Lung (tissue), 11 donors: ENCODE measurements at regions not wholly inside any gene's neighbourhood (a gene's known extent, or its start where the extent isn't known, plus 50 kb on each side); places are given as distances from the start of the nearest gene placed in this dataset.

Experiments used
- ATAC-seq: fragments of 200-7000 bp; cut with Tn5 transposase; one replicate; pipeline ENCODE4 v1.9.1; 2020; ENCODE audit warnings: moderate number of reproducible peaks; ENCODE audit not compliant: insufficient read depth, low FRiP score
- DNase-seq, 3 donors: peaks; one replicate each; pipeline ENCODE4 v3.0.0-alpha.2; 2013 to 2017
- H3K27ac ChIP-seq, 2 donors: one replicate each; pipeline ENCODE4 v1.5.1; 2013; ENCODE audit warnings: mild to moderate bottlenecking in 2 of 2, moderate library complexity in 2 of 2, control low read depth in 1 of 2, inconsistent platforms in 1 of 2, low read depth in 1 of 2, low read length in 1 of 2
- H3K27me3 ChIP-seq, 3 donors: one replicate each; pipeline ENCODE4 v1.5.1; 2013; ENCODE audit warnings: low read length in 2 of 3; ENCODE audit not compliant: control insufficient read depth in 3 of 3, insufficient read depth in 3 of 3
- H3K36me3 ChIP-seq, 4 donors: one replicate each; pipeline ENCODE4 v1.5.1; 2013; ENCODE audit warnings: low read length in 4 of 4, mild to moderate bottlenecking in 1 of 4, moderate library complexity in 1 of 4; ENCODE audit not compliant: control insufficient read depth in 4 of 4, insufficient read depth in 4 of 4
- H3K4me1 ChIP-seq, 5 donors: one replicate each; pipeline ENCODE4 v1.5.1; 2013; ENCODE audit warnings: low read length in 5 of 5, mild to moderate bottlenecking in 2 of 5, moderate library complexity in 1 of 5; ENCODE audit not compliant: control insufficient read depth in 5 of 5, insufficient read depth in 5 of 5
- H3K4me3 ChIP-seq: one replicate; pipeline ENCODE4 v1.5.1; 2013; ENCODE audit warnings: mild to moderate bottlenecking, control low read depth, moderate library complexity
- H3K9ac ChIP-seq, 2 donors: one replicate each; pipeline ENCODE4 v1.5.1; 2013; ENCODE audit warnings: low read length in 2 of 2, control low read depth in 1 of 2; ENCODE audit not compliant: insufficient read depth in 1 of 2
- H3K9me3 ChIP-seq, 4 donors: one replicate each; pipeline ENCODE4 v1.5.1; 2013; ENCODE audit warnings: low read length in 3 of 4, mild to moderate bottlenecking in 1 of 4, moderate library complexity in 1 of 4; ENCODE audit not compliant: control insufficient read depth in 4 of 4, insufficient read depth in 3 of 4
- WGBS, 2 donors: extraction: QIAGEN DNeasy Blood & Tissue Kit; methylation state at CpG; one replicate each; pipeline ENCODE4 v1.1.7; 2013; 5-methylcytosine and 5-hydroxymethylcytosine counted together
- TF ChIP-seq, protein P1 (sequence below): IDR thresholded peaks from 2 replicates; pipeline ENCODE4 v1.5.1; 2012; ENCODE audit warnings: mild to moderate bottlenecking; ENCODE audit errors: control extremely low read depth, extremely low read depth
- donor health status: control.
- donor health status: control.
- donor health status: Bipolar disorder and iron deficiency.
- donor health status: healthy.
- donor health status: DM: yes; HTN: yes; CAD: no.

DNA sequence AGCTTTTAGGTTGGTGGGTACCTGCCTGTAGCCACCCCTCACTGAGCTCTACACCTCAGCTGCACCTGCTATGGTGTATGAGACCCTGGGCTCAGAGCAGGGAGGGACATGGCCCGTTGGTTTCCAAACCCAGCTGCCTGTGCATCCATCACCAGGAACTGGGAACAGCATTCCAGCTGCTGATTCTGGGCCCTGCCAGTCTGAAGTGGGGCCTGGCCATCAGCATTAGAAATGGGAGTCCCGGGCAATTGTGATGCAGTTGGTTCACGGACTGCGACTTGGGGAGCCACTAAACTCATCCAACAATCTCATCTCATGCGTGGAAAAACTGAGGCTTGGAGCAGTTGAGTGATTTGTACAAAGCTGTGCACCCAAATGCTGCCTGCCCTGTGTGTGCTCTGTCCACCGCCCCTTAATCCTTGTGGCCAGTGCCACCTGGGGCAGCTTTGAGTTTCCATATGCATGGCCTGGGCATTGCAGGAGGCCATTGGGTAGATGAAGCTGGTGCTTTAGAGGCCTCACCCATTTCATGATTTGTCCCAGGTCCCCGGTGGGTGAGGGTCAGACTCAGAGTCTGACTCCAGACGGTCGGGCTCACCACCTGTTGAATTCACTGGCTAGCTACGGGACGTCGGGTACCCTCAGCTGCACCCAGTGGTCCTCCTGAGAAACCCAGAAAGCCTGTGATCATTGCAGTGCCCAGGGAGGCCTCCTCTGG, 109.0 kb upstream of the SHH start:
- no peaks in the 10 kb centered on the region for H3K27me3 ChIP-seq
- H3K4me3 ChIP-seq: no peak overlapping the region
- TF ChIP-seq, protein P1, sequence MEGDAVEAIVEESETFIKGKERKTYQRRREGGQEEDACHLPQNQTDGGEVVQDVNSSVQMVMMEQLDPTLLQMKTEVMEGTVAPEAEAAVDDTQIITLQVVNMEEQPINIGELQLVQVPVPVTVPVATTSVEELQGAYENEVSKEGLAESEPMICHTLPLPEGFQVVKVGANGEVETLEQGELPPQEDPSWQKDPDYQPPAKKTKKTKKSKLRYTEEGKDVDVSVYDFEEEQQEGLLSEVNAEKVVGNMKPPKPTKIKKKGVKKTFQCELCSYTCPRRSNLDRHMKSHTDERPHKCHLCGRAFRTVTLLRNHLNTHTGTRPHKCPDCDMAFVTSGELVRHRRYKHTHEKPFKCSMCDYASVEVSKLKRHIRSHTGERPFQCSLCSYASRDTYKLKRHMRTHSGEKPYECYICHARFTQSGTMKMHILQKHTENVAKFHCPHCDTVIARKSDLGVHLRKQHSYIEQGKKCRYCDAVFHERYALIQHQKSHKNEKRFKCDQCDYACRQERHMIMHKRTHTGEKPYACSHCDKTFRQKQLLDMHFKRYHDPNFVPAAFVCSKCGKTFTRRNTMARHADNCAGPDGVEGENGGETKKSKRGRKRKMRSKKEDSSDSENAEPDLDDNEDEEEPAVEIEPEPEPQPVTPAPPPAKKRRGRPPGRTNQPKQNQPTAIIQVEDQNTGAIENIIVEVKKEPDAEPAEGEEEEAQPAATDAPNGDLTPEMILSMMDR: no peak
- ATAC-seq (no peak), DNase-seq (no peak)
- H3K4me1 ChIP-seq: peaks cover 0 to 11% (median 3%) of the 10 kb centered on the region in 5 donors
- H3K27ac ChIP-seq: no peak overlapping the region
- H3K9ac ChIP-seq: no peak overlapping the region
- H3K9me3 ChIP-seq: peaks cover 0 to 4% (median 0%) of the 10 kb centered on the region in 4 donors
- 91 to 92% methylated on average over 12 of the region's 12 CpGs for WGBS, 2 donors
- no peaks in the 10 kb centered on the region for H3K36me3 ChIP-seq

DNA sequence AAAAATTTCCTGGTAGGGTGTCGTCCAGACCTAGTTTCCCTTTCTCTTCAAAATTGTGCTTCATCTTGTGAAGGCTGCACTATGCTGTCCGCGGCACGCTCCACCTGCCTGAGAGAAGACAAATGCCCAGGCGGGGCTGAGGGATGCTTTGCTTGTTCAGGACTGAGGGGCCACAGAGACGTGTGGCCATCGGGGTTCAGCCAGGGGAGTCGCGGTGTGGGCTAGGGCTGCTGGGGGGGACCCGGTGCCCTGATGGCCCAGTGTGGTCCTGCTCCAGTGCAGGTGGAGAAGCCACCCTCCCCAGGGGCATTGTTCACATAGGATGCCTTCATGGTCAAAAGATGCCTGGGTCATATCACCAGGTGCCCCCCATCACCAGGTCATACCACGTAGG, 107.8 kb upstream of the SHH start:
- no peak for DNase-seq
- Histone ChIP-seq H3K36me3 (no peaks in the 10 kb centered on the region), H3K4me1 (peaks cover 0 to 11% (median 3%) of the 10 kb centered on the region in 5 donors), H3K4me3 (no peak overlapping the region), H3K27ac (no peak overlapping the region), H3K9me3 (peaks cover 0 to 4% (median 0%) of the 10 kb centered on the region in 4 donors), H3K9ac (no peak overlapping the region), H3K27me3 (no peaks in the 10 kb centered on the region)
- 92 to 95% methylated on average over 11 of the region's 11 CpGs for WGBS, 2 donors
- ATAC-seq: no peak
- TF ChIP-seq, protein P1: no peak

DNA sequence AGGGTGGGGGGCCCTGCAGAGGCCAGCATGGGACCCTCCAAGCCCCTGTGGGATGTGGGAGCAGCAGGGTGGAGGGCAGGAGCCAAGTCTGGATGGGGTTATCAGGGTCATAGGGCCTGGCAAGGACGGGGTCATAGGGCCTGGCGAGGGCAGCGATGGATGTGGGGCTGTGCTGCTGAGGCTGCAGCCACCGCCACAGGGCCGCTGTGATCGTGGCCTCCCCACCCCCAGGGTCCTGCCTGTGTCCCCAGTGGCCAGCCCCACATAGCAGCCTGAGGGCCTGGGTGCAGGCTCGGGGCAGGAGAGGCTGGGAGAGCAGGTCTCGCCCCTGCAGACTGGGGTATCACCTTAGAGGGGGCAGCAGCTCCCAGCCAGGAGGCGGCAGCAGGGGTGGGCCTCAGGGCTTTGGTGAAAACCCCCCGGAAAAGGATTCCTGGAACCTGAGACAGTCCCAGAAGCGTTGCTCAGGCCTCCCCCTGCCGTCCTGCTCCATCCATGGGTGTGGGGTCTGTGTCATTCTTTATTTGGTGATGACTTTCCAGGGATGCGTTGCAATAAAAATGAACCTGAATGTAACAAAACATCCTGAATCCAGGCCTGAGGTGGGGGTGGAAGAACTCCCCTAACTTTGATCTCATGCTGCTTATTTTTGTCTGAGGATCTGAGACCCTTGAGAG, 107.3 kb upstream of the SHH start:
- TF ChIP-seq, protein P1: no peak
- Histone ChIP-seq H3K9me3 (peaks cover 0 to 4% (median 0%) of the 10 kb centered on the region in 4 donors), H3K36me3 (no peaks in the 10 kb centered on the region), H3K27ac (no peak overlapping the region), H3K9ac (no peak overlapping the region), H3K27me3 (no peaks in the 10 kb centered on the region), H3K4me3 (no peak overlapping the region), H3K4me1 (peaks cover 0 to 11% (median 3%) of the 10 kb centered on the region in 5 donors)
- WGBS, 2 donors: 77 to 88% methylated on average over 13 of the region's 13 CpGs
- DNase-seq: no peak
- no peak for ATAC-seq
